AG10803 (cell line): ENCODE measurements at regions not wholly inside any gene's neighbourhood (a gene's known extent, or its start where the extent isn't known, plus 50 kb on each side); places are given as distances from the start of the nearest gene placed in this dataset.

Experiments used
- DNase-seq: peaks from one replicate; pipeline ENCODE4 v3.0.0; 2010; ENCODE audit warnings: low read depth
- H3K4me3 ChIP-seq: 2 replicates; pipeline ENCODE4 v1.5.1; 2011; ENCODE audit warnings: mild to moderate bottlenecking, low read length, control low read depth
- CTCF ChIP-seq: conservative IDR thresholded peaks from 2 replicates; pipeline ENCODE4 v1.5.1; 2011; ENCODE audit warnings: mild to moderate bottlenecking, low read length, control low read depth, inconsistent platforms

- DNase-seq = no peak
- no peak overlapping the region for H3K4me3 ChIP-seq
- TF ChIP-seq CTCF = no peak
Observed at GRCh38 chr10:47248386-47249090, 51.5 kb upstream of the GDF10 start.

GRCh38 chr10:47249881-47250280 is 50.1 kb upstream of the GDF10 start:
- no peak for TF ChIP-seq CTCF
- no peak overlapping the region for H3K4me3 ChIP-seq
- DNase-seq = no peak
